Stimulated activated CD4-positive, alpha-beta T cell treated with anti-CD3 and anti-CD28 coated beads, Interleukin-1b, Interleukin-23, amount 100 ng/mL, for 1 hour (primary cell): ENCODE measurements at regions not wholly inside any gene's neighbourhood (a gene's known extent, or its start where the extent isn't known, plus 50 kb on each side); places are given as distances from the start of the nearest gene placed in this dataset.
"Not testable (repeated sequence)": the region's sequence is repeated elsewhere in the genome, so short reads cannot be mapped to it uniquely, and the experiment has no call there.

Experiments used
- DNase-seq, 2 donors: peaks; one replicate each; pipeline ENCODE4 v3.0.0-alpha.2; 2020; ENCODE audit warnings: low read depth in 2 of 2

DNA sequence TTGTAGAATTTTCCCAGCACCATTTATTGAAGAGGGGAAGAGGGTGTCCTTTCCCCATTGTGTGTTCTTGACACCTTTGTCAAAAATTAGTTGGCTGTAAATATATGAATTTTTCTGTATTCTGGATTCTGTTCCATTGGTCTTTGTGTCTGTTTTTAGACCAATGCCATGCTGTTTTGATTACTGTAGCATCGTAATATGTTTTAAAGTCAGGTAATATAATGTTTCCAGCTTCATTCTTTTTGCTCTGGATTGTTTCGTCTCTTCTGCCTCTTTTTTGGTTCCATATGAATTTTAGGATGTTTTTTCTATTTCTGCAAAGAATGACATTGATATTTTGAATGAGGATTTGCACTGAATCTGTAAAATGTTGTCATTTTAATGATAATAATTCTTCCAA is 331.9 kb upstream of the RGS6 start:
- no peak for DNase-seq

DNA sequence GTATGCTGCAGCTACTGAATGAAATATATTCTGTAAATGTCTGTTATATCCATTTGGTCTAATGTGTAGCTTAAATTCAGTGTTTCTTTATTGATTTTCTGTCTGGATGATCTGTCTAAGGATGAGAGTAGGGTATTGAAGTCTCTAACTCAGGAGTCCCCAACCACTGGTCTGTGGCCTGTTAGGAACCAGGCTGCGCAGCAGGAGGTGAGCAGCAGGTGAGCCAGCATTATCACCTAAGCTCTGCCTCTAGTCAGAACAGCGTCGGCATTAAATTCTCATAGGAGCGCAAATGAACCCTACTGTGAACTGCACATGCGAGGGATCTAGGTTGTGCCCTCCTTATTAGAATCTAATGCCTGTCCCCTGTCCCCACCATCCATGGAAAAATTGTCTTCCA is 329.7 kb upstream of the RGS6 start:
- no peak for DNase-seq

DNA sequence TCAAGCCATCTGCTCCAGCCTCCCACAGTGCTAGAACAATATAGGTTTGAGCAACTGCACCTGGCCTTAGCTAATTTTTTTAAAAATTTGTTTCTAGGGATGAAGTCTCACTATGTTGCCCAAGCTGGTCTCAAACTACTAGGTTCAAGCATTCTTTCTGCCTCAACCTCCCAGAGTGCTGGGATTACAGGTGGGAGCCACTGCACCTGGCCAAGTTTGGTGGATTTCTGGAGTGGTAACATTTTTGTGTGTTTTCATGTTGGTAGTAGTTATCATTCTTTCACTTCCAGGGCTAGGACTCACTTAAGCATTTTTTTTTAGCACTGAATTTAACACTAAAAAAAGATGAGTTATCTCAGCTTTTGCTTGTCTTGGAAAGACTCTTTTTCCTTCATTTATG is 328.0 kb upstream of the RGS6 start:
- DNase-seq, result no peak

DNA sequence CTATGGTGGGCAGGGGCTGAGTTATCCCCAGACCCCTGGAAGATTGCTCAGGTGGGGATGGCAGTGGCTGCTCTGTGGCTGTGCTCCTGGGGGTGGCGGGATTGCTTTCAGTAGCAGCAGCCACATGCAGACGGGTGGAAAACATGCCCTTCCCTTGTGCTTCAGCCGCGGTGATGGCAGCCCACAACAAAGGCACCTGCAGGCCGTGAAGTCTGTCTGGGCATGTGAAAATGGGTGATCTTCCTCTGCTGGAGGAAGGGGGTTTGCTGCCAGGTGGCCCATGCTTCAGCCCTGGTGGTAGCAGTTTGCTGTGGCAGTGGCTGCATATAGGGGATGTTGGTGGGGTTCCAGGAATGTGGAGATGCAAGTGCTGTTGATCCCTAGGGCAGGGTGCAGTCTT is 326.2 kb upstream of the RGS6 start:
- no peak for DNase-seq

DNA sequence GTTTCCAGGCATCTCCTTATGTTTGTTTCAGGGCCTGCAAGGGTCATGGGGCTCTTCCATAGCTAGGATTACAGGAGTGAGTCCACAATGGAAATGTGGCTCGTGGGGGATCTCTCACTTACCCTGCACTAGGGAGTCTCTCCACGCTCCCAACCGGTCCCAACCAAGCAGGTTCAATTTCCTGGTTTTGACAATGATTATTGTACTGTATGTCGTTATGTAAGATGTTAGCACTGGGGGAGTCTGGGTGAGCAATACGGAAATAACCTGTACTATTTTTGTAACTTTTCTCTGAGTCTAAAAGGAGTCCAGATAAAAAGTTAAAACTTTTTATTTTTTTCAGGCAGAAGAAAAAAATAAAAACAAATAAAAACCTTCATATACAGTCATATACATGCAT is 325.7 kb upstream of the RGS6 start:
- DNase-seq, result no peak

DNA sequence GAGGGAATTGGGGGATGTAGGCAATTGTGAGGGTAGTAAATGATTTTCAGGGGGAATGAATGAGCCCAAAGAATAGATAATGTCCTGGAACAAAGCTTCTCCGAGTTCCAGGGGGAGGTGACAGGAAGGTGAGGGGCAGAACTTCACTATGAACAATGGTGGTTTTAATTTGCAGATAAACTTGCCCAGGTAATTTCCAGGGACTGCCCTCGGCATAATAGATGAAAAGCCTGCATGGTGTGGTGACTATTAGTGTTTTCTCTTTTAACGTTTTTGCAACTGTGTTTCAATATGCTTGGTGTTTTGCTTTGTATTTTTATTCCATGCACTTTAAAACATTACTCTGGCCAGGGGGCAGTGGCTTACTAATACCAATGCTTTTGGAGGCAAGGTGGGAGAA is 325.2 kb upstream of the RGS6 start:
- DNase-seq, result no peak

DNA sequence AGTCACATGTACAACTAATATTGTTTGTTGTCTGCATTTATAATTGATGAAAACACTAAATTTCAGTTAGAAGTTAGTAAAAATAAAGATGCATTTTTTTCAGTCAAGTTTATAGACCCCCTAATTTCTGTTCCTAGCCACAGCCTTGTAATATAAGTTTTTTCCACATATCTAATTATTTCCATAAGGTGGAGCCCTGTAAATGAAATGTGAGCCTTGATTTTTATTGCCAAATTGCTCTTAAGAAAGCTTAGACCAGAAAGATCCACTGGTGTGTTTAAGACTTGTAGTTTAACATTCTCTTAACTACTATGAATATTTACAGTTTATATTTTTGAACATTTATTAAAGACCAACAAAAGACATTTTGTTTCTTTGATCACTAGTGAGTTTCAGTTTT is 322.1 kb upstream of the RGS6 start:
- no peak for DNase-seq

DNA sequence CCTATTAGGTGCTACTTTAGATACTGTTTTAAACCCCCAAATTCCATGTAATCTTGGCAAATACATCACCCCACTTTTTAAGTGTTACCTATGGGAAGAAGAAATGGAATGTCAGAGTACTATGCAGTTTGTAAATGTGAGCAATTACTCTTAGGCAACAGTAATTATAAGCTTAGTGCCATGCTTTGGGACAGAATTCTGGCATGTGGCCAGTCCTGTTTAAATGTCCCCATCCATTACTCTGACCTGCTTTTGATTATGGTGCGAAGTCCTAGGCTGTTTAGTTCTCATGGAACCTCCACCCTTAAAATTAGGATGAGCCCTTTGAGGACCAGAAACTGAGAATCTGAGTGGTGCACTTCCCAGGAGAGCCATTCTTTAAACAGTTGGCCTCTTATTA is 321.4 kb upstream of the RGS6 start:
- DNase-seq, result no peak

DNA sequence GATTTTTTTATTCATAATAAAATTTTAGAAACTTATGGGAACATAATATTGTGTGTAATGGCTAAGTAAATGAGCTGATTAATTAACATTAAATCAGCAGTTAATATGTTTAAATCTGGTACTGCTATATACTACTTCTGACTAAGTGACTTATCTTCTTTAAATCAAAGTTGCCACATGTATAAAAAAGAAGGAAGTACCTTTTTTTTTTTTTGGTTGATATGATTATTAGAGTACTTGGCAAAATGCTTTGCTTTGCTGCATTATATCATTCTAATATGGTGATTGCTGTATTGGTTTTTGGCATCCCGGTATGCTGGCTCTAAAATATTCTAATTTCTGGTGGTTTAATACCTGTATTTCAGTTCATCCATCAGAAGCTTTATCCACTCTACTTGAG is 319.1 kb upstream of the RGS6 start:
- no peak for DNase-seq

DNA sequence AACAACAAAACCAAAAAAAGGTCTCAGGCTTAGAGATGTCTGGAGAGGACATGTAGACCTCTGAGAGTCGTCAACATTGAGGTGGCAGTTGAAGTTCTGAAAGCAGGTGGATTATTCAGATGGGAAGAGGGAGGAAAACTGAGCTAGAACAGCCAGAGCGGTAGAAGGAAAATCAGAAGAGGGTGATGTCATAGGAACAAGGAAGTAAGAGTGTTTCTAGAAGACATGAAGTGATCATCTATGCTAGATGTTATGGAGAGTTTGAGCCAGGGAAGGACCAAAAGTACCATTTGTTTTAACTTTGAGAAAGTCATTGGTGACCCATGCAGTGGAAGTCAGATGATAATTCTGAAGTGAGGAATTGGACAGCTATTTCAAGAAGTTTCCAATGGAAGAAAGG is 316.2 kb upstream of the RGS6 start:
- DNase-seq, result no peak

DNA sequence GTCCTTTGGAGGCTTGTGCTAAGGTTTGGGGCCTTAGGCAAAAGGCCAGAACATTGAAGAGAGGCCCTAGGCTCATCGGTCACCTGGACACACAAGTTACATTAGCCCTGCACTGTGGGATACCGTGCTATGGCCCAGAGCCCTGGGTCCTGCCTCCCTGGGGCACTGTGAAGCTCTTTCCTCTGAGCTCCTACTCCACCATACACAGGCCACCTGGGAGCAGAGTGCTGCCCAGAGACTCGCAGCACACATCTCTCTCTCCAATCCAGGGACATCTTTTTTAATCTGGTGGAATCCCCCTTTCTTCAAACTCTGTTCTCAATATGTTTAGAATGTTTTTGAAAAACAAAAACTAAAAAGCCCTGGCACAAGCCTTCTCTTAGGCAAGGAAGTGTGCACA is 314.2 kb upstream of the RGS6 start:
- no peak for DNase-seq

DNA sequence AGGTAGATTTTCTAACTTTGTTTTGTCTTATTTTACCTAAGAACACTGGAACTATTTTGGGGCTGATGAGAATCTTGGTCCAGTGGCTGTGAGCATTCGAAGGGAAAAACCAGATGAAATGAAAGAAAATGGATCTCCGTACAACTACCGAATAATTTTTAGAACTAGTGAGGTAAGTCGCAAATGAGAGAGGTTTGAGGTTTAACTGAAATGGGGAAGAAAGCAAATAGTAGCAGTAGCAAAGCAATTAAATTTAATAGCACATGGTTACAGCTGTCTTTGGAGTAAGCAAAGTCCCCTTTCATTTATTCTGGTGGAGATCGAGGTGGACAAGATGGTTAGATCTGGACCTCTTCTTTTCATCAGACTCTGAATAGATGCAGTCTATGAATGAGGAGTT is 313.5 kb upstream of the RGS6 start:
- no peak for DNase-seq

DNA sequence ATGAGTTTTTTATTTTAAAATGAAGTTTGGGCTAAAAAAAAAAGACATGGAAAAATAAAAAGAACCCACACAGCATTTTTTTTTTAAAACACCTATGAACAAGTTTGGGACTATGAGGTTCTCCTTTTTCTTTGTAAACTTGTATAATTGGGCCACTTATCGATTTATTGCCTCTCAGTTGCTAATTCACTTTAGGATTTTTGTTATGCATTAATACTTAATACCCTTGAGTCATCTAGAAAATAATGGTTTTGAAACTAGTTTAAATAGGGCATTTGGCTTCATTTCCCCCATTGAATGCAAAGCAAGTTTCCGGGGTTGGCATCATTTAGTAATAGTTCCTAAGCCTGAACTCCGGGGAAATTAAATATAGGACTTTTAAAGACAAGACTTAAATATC is 312.8 kb upstream of the RGS6 start:
- DNase-seq, result no peak

DNA sequence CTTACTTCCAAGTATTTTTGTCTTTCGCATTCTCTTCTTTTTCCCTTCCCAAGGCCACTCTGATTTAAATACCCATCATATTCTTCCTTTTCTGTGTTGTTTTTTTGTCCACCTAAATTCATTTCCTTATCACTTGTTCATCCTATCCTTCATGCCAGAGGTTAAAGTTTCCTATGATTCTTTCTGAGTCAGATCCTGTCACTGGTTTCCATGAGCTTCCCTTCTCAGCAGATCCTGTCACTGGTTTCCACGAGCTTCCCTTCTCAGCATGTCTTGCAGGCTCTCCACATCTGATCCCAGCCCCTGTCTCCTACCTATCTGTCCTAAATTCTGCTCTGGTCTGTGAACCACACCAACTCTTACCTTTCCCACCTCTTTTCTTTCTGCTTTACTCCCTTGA is 311.8 kb upstream of the RGS6 start:
- DNase-seq, result no peak

DNA sequence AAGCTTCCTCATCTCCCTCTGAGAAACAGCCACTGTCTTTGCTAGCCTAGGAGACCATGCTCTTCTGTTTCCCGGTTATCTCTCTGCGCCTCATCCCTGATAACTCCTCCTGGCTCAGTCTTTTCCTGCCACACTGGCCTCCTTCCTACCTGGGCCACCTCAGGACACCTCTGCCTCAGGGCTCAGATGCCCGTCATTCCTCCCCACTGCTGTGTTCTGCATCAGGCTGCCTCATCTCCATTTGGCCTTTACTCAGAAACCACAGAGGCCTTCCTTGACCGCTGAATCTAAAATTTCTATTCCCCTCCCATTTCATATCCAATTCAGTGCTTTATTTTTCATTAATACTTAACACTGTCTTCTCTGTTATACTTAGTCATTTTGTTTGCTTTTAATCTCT is 311.0 kb upstream of the RGS6 start:
- no peak for DNase-seq

DNA sequence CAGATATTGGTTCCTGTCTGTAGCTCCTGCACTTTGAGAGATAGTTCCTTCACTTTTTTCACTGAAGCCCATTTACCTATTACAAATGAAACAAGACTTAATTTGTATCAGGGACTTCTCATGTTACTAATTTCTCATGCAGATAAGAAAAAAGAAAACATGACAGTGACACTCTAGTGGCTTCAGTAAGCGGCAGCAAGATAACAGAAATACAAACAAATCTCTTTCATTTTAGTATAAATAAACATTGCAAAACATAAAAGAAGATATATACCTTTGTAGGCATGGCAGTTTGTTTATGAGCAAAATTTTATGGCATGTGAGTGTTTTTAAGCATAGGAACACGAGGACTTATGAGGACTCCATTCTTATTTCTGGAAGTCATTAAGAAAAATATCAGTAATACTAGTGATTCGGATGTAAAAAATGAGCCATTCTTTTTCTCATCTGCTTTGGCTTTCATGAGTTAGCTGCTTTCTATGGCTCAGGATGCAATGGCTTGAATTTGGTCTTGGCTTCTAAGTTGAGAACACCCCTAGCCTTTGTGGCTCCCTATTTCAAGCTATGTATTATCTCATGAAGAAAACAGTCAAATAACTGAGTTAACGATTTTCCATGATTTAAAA is 310.1 kb upstream of the RGS6 start:
- DNase-seq, result no peak

DNA sequence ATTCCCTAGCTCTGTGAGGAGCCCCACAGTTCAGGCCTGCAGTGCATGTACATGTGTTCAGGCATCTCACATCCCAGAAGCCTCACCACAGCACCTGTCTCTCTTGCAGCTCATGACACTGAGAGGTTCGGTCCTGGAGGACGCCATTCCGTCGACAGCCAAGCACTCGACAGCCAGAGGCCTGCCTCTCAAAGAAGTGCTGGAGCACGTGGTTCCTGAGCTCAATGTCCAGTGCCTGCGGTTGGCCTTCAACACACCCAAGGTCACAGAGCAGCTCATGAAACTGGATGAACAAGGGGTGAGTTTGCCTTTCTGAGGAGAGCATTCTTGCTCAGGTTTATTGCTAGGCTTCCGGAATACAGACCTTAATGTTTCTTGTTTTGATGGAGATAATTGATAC is 308.3 kb upstream of the RGS6 start:
- no peak for DNase-seq

DNA sequence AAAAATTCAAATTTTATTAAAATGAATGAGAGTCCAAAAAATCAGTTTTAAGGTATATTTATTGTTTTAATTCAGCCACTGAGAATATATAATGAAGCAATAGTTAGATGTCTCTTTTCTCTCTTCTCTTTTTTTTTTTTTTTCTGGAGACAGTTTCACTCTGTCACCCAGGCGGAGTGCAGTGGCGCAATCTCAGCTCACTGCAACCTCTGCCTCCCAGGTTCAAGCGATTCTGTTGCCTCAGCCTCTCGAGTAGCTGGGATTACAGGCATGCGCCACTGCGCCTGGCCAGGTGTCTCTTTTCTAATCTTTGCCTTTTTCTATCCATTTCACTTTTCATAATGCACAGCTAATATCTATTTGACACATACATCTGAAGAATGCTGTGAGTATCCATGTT is 307.1 kb upstream of the RGS6 start:
- DNase-seq, result no peak

DNA sequence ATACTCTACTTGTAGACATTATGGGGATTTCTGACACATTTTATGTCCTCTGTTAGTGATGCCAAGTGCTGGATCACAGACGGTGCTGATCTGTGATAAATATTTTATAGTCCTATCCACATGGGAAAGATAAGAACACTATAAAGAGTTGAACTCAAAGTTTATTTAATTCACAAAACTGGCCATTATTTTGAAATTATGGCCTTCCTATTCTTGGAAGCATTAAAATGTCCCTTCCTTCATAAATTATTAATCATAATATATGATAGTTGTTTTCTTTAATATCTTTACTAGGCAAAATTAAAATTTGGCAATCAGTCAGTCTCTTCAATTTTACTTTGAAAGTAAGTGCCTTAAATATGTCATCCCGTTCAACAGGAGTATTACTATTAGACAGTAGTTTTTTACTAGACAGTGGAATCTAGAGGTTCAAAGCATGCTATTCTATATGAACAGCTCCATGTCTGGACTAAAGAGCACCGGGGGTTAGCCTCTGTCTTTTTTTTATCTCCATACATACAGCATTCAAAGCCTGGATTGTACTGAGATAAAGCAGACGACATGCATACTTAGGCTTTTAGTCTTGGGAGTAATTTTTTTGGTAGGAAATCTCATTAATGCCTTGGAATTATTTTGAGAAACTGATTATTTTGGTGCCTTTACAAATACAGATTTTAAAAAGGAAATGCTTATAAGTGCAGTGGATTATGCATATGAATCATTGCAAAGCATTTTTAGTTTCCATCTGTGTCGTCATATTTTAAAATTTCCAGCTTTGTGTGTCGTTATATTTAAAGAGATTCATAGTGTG is 306.1 kb upstream of the RGS6 start:
- no peak for DNase-seq

DNA sequence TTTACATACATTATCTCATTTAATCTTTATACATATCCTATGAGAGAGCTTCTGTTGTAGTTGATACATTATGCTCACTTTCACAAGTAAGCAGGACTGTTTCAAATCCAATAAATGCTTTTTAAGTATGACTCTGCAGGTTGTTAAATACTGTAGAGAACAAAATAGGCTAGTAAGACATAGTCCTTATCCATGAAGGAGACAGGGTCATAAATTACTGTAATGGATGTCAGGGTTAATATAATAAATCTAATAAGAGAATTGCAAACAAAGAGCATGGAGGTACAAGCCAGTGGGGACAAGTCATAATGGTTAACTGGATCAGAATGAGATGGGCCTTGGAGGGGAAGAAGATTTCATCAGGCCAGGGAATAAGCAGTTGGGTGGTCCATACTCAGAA is 303.8 kb upstream of the RGS6 start:
- no peak for DNase-seq

DNA sequence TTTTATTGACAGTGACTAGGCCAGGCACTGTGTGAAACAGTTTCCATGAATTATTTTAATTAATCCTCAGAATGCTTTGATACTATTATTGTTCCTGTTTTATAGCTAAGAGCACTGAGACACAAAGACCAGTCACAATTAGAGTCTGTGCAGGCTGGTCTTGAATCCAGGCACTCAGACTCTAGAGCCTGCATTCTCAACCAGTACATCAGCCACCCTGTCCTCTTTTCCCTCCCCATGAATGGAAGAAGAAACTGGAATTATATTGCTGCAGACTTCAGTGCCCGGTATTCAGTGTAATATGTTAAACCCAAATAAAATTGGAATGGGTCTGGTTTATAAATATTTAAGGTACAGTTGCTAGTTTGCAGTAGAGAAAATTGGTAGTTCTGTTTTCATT is 303.0 kb upstream of the RGS6 start:
- no peak for DNase-seq

DNA sequence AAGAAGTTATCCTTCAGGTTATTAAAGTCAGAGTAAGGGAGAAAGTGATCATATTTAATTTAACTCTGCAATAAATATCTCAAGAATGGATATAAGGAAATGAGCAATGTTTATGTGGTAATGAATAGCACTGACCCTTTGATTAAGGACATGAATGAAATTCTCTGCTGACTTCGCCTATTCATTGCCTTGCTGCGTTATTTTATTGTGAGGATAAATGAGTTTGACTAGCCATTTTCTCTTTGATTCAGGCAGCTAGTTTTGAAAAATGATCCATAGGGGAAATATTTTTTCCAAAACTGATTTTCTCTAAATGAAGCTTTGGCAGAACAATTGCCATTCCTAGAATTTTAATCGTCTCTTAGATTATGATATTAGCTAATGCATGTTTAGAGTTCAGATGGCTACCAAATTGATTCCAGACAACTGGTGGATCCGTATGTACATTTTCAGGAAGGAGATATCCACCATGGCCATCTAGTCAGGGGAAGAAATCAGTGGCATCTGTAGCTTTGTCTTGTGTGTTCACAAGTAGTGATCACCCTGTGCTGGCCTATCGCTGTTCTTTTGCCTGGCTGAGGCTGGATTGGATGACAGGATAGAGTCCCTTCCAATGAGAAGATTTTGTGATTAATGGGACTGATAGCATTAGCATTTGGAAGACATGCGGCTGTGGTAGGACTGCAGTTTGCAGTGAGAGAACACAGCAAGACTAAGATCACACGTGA is 302.3 kb upstream of the RGS6 start:
- DNase-seq, result no peak

DNA sequence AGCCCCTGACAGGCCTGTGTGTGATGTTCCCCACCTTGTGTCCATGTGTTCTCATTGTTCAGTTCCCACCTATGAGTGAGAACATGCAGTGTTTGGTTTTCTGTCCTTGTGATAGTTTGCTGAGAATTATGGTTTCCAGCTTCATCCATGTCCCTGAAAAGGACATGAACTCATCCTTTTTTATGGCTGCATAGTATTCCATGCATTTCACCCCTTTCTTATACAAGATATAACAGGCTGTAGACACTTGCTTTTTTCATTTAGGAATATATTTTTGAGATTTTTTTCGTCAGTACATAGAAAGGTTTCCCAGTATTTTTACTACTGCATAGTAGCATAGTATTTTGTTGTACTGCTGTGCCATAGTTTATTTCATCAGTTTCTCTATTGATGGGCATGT is 301.2 kb upstream of the RGS6 start:
- not testable (repeated sequence) for DNase-seq
